NCI-H345 (cell line): ENCODE measurements at regions not wholly inside any gene's neighbourhood (a gene's known extent, or its start where the extent isn't known, plus 50 kb on each side); places are given as distances from the start of the nearest gene placed in this dataset.
A peak's percentile ranks its signal among the peaks of the same experiment; 100 is the strongest.

ENCODE experiments used
- DNase-seq: peaks from one replicate; lab custom pipeline; 2025; lab: John Stamatoyannopoulos, UW

DNA sequence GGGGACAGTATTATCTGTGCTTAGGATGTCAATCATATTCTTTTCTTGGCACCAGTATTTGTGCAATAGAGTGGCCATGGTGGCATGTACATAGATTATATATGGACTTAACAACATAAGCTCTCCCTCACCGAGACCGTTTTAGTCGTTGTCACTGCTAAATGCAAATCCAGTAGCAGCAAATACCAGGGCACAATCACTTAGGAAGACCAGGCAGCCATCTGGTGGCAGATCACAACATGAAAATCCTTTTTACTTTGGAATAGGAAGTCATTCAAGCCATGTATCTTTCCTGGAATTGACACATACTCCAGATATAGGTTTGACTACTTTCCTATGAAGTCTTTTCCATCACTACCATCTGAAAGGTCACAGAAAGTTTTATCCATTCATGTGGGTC, 53.2 kb upstream of the C1orf87 start:
- peak; percentile 14 for DNase-seq
